GM12873 (cell line): ENCODE measurements at regions not wholly inside any gene's neighbourhood (a gene's known extent, or its start where the extent isn't known, plus 50 kb on each side); places are given as distances from the start of the nearest gene placed in this dataset.

Source experiments
- CTCF ChIP-seq: IDR thresholded peaks from 2 replicates; pipeline ENCODE4 v1.5.1; 2012; ENCODE audit warnings: low read depth, mild to moderate bottlenecking, moderate library complexity, low read length, control low read depth; ENCODE audit not compliant: insufficient read depth; ENCODE audit errors: missing control alignments

- no peak for TF ChIP-seq CTCF
Observed at GRCh38 chr11:38332046-38332445, 1734.0 kb upstream of the RAG2 start.

GRCh38 chr11:38330578-38330977 is 1732.5 kb upstream of the RAG2 start:
- TF ChIP-seq CTCF: no peak

GRCh38 chr11:38323961-38324761 is 1726.1 kb upstream of the RAG2 start:
- TF ChIP-seq CTCF: no peak

- TF ChIP-seq CTCF: no peak
Observed at GRCh38 chr11:38315151-38315550, 1717.1 kb upstream of the RAG2 start.

GRCh38 chr11:38307455-38307854 is 1709.4 kb upstream of the RAG2 start:
- TF ChIP-seq CTCF: no peak

GRCh38 chr11:38305682-38306081 is 1707.6 kb upstream of the RAG2 start:
- no peak for TF ChIP-seq CTCF

- TF ChIP-seq CTCF: no peak
Observed at GRCh38 chr11:38304926-38305325, 1706.9 kb upstream of the RAG2 start.
